ENCODE measurements at regions not wholly inside any gene's neighbourhood (a gene's known extent, or its start where the extent isn't known, plus 50 kb on each side); places are given as distances from the start of the nearest gene placed in this dataset.
"Not testable (repeated sequence)": the region's sequence is repeated elsewhere in the genome, so short reads cannot be mapped to it uniquely, and the experiment has no call there.

DNA sequence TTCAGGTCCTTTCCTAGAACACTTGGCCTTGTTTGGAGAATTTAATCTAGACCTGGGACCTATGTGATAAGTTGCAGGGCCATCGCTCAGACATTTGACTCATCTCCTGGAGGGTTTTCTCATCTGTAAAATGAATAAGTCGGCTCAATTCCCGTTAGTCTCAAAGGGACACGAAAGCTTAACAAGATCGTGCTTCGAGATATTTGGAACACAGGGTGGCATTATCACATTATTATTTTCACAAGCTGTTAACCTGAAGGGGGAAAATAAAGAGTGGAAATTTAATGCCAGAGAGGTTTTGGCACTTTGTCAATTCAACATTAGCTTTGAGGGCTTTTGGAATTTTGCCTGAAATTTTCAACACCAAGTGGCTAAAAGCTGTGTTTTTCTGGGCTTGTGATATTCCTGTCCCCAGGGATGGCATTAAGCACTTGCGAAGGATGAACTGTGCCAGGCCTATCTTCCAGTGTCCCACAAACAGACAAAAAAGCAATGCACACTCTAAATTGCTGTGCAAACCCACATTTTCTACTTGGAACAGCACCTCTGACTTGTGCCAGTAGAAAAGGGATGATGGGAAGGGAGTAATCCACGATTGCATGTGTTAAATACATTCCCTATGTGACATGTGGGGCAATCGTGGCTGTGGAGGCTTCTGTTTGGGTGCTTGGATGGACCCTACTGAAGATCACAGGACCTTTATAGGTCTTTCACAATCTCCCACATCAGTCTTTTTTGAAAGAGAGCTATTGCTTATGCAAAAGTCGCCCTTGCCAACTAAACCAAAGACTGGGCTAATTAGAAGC lies 478.7 kb downstream of the MFSD1 start:
- intact Hi-C loops (cut with DNase I), result no loop called here
- Histone ChIP-seq H3K4me3 (no peak overlapping the region), H3K9me3 (no peaks in the 10 kb centered on the region), H3K4me1 (no peaks in the 10 kb centered on the region), H3K27me3 (no peaks in the 10 kb centered on the region), H3K36me3 (no peaks in the 10 kb centered on the region), H3K27ac (no peak overlapping the region)
- DNase-seq (ENCODE audit: low spot score in 2 of 2), result no peak
- TF ChIP-seq, protein P1, sequence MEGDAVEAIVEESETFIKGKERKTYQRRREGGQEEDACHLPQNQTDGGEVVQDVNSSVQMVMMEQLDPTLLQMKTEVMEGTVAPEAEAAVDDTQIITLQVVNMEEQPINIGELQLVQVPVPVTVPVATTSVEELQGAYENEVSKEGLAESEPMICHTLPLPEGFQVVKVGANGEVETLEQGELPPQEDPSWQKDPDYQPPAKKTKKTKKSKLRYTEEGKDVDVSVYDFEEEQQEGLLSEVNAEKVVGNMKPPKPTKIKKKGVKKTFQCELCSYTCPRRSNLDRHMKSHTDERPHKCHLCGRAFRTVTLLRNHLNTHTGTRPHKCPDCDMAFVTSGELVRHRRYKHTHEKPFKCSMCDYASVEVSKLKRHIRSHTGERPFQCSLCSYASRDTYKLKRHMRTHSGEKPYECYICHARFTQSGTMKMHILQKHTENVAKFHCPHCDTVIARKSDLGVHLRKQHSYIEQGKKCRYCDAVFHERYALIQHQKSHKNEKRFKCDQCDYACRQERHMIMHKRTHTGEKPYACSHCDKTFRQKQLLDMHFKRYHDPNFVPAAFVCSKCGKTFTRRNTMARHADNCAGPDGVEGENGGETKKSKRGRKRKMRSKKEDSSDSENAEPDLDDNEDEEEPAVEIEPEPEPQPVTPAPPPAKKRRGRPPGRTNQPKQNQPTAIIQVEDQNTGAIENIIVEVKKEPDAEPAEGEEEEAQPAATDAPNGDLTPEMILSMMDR (IDR thresholded peaks at IDR 0.05), result no peak

- H3K9me3 ChIP-seq, result no peaks in the 10 kb centered on the region
- H3K27ac ChIP-seq, result no peak overlapping the region
- no peak overlapping the region for H3K4me3 ChIP-seq
- H3K27me3 ChIP-seq, result no peaks in the 10 kb centered on the region
- H3K4me1 ChIP-seq, result no peaks in the 10 kb centered on the region
- TF ChIP-seq, protein P1 (IDR thresholded peaks at IDR 0.05), result no peak
- H3K36me3 ChIP-seq, result no peaks in the 10 kb centered on the region
- intact Hi-C loops (cut with DNase I), result no loop called here
- no peak for DNase-seq (ENCODE audit: low spot score in 2 of 2)
These were observed 491.6 kb downstream of the MFSD1 start for GRCh38 chr3:159293493-159293892.

- TF ChIP-seq, protein P1 (IDR thresholded peaks at IDR 0.05), result no peak
- no peaks in the 10 kb centered on the region for H3K9me3 ChIP-seq
These were observed 500.1 kb downstream of the MFSD1 start for GRCh38 chr3:159301961-159302360.

GRCh38 chr3:159305017-159305416 lies 503.2 kb downstream of the MFSD1 start:
- Histone ChIP-seq H3K36me3 (no peaks in the 10 kb centered on the region), H3K27ac (no peak overlapping the region), H3K4me3 (no peak overlapping the region), H3K27me3 (no peaks in the 10 kb centered on the region), H3K4me1 (no peaks in the 10 kb centered on the region), H3K9me3 (no peaks in the 10 kb centered on the region)
- DNase-seq (ENCODE audit: low spot score in 2 of 2), result no peak
- intact Hi-C loops (cut with DNase I), result no loop called here
- TF ChIP-seq, protein P1 (IDR thresholded peaks at IDR 0.05), result no peak

More at GRCh38 chr3:159301961-159302360, 500.1 kb downstream of the MFSD1 start:
- intact Hi-C loops (cut with DNase I), result no loop called here
- H3K27ac ChIP-seq, result no peak overlapping the region
- H3K4me3 ChIP-seq, result no peak overlapping the region
- no peaks in the 10 kb centered on the region for H3K36me3 ChIP-seq
- H3K4me1 ChIP-seq, result no peaks in the 10 kb centered on the region
- H3K27me3 ChIP-seq, result no peaks in the 10 kb centered on the region
- no peak for DNase-seq (ENCODE audit: low spot score in 2 of 2)

DNA sequence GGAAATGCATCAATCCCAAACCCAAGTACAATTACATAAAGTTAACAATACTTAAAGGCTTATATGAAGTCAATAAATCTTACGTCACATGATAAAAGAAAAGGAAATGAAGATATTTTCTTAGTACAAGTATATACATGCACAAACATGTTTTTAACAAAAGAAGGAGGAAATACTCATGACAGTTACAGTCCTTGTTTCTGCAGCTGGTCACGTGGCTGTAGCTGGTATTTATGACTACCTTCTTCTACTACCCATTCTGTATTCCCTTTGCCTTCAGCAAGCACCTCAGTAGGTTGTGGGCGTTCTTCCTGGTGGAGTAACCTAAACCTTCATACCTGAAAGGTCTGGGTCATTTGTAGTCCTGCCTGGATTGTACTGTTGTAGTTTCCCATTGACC lies 514.9 kb downstream of the MFSD1 start:
- H3K4me3 ChIP-seq; DNase-seq (ENCODE audit: low spot score in 2 of 2); H3K27me3 ChIP-seq; intact Hi-C loops (cut with DNase I); H3K9me3 ChIP-seq; H3K36me3 ChIP-seq; H3K4me1 ChIP-seq; H3K27ac ChIP-seq: not testable (repeated sequence)

- intact Hi-C loops (cut with DNase I), result no loop called here
- no peaks in the 10 kb centered on the region for H3K36me3 ChIP-seq
These were observed 517.3 kb downstream of the MFSD1 start for GRCh38 chr3:159319156-159319555.

More at GRCh38 chr3:159319156-159319555, 517.3 kb downstream of the MFSD1 start:
- Histone ChIP-seq H3K27ac (no peak overlapping the region), H3K27me3 (no peaks in the 10 kb centered on the region), H3K9me3 (no peaks in the 10 kb centered on the region), H3K4me3 (no peak overlapping the region), H3K4me1 (no peaks in the 10 kb centered on the region)
- no peak for DNase-seq (ENCODE audit: low spot score in 2 of 2)
- TF ChIP-seq, protein P1 (IDR thresholded peaks at IDR 0.05), result no peak
